Omental fat pad (tissue), 3 donors: ENCODE measurements at regions not wholly inside any gene's neighbourhood (a gene's known extent, or its start where the extent isn't known, plus 50 kb on each side); places are given as distances from the start of the nearest gene placed in this dataset.

Source experiments
- ATAC-seq: fragments of 150-250 bp; one replicate; pipeline ENCODE4 v1.9.1; 2016; ENCODE audit warnings: mild to moderate bottlenecking, moderate library complexity; ENCODE audit not compliant: low FRiP score
- DNase-seq: peaks from one replicate; pipeline ENCODE4 v3.0.0-alpha.2; 2019; ENCODE audit warnings: low spot score
- TF ChIP-seq, protein P1 (sequence below), 3 donors: fragments of 450-650 bp; IDR thresholded peaks; one replicate each; pipeline ENCODE4 v1.5.1; 2016 to 2017; ENCODE audit warnings: antibody characterized with exemption in 3 of 3, mild to moderate bottlenecking in 3 of 3, moderate library complexity in 2 of 3

DNA sequence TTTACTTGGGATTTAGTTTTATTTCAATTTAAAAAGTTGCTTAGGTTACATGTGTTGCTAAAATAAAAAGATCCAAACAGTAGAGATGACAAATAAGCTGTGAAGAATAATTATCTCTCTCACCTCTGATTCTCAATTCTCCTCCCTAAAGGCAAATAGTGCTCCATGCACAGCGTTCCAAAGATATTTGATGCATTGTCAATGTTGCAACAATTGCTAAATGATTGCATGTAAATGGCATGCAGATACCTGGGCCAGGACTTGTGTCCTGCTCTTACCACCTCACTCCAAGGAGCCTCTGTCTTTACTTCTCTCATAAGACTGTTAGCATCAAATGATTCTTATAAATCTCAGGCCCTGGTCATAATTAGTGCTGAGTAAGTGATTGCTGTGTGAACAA lies 217.7 kb downstream of the SEC23IP start:
- ATAC-seq: no peak
- TF ChIP-seq, protein P1, sequence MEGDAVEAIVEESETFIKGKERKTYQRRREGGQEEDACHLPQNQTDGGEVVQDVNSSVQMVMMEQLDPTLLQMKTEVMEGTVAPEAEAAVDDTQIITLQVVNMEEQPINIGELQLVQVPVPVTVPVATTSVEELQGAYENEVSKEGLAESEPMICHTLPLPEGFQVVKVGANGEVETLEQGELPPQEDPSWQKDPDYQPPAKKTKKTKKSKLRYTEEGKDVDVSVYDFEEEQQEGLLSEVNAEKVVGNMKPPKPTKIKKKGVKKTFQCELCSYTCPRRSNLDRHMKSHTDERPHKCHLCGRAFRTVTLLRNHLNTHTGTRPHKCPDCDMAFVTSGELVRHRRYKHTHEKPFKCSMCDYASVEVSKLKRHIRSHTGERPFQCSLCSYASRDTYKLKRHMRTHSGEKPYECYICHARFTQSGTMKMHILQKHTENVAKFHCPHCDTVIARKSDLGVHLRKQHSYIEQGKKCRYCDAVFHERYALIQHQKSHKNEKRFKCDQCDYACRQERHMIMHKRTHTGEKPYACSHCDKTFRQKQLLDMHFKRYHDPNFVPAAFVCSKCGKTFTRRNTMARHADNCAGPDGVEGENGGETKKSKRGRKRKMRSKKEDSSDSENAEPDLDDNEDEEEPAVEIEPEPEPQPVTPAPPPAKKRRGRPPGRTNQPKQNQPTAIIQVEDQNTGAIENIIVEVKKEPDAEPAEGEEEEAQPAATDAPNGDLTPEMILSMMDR (IDR thresholded peaks at IDR 0.05): no peak
- no peak for DNase-seq

DNA sequence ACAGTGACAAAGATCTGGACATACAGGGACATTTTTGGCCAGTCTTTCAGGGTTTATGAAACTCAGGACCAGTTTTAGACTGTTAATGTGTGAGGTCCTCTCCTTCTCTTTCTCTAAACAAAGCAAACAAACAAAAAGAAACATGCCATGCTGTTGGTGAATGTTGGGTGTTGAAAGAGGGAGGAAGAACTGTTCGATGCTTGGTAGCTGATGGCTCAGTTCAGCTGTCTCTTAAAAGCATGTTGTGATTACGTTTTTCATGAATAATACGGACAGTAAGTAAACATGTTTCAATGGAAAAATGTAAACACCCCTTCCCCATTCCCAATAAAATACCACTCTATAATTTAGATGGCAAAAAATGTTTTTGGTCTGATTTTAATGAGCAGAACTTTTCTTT lies 219.1 kb downstream of the SEC23IP start:
- ATAC-seq (no peak), DNase-seq (no peak)
- TF ChIP-seq, protein P1 (IDR thresholded peaks at IDR 0.05): no peak

GRCh38 chr10:120112809-120113208 lies 220.3 kb downstream of the SEC23IP start:
- DNase-seq: no peak
- TF ChIP-seq, protein P1 (IDR thresholded peaks at IDR 0.05): no peak
- no peak for ATAC-seq

- ATAC-seq: no peak
- TF ChIP-seq, protein P1 (IDR thresholded peaks at IDR 0.05): no peak
Measured at GRCh38 chr10:120115959-120116358, 223.4 kb downstream of the SEC23IP start.

DNA sequence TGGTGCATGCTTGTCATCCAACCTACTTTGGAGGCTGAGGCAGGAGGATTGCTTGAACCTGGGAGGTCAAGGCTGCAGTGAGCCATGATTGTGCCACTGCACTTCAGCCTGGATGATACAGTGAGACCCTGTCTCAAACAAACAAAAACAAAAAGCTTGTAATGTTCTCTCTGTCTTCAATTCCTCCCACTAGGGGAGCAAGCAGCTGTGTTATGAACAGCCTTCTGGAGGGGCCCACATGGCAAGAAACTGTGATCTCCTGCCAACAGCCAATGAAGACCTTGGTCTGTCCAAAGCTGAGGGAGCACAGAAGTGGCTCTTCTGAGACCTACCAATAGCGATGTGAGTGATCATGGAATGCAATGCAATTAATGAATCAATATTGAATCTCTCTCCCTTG lies 229.2 kb downstream of the SEC23IP start:
- ATAC-seq: no peak
- TF ChIP-seq, protein P1 (IDR thresholded peaks at IDR 0.05): no peak
- no peak for DNase-seq

More at GRCh38 chr10:120115959-120116358, 223.4 kb downstream of the SEC23IP start:
- no peak for DNase-seq

DNA sequence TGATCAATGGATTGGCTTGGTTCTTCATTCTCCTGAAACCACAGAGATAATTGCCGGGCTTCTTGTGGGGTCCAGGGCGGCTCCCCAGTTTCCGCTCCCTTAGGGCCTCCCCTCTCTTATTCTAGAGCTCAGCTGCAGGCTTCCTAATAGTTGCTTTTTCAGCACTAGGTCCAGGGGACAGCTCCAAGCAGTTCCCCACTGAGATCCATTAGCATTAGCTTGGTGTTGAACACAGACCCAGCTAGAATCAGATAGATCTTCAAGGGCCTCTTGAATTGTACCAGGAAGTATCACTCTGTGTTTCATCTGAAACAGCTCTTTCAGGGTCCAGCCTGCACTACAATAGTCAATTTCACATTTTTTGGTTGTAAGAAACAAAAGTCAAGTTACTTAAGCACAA lies 238.7 kb downstream of the SEC23IP start:
- ATAC-seq: no peak

DNA sequence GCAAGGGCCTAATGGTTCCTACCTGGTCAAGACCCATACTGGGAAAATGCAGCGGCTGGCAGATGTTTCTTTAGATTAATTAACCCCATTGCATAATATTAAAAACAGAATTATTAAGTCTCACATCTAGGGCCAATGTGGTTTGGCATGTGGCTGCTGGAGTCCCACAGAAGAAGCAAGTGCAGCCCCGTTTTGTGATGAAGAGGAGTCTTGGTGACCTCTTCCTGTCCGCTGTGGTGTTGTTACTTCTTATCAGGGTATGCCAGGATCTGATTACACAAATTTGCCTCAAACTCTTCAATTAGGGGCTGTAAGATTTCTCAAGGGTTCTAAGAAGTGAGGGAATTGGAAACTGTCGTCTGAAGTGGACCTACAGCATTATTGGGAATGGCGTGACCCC lies 240.3 kb downstream of the SEC23IP start:
- DNase-seq (no peak), ATAC-seq (no peak)
- TF ChIP-seq, protein P1 (IDR thresholded peaks at IDR 0.05): no peak

More for the DNA sequence above, 238.7 kb downstream of the SEC23IP start:
- TF ChIP-seq, protein P1 (IDR thresholded peaks at IDR 0.05): no peak
- no peak for DNase-seq
